Esophagus squamous epithelium (tissue), 5 donors: ENCODE measurements at regions not wholly inside any gene's neighbourhood (a gene's known extent, or its start where the extent isn't known, plus 50 kb on each side); places are given as distances from the start of the nearest gene placed in this dataset.

Experiments used
- DNase-seq: peaks from one replicate; lab custom pipeline; 2025; lab: John Stamatoyannopoulos, UW
- H3K27ac ChIP-seq, 4 donors: fragments of 200-600 bp; sonication (generic); one replicate each; pipeline ENCODE4 v1.5.1; 2016 to 2019; ENCODE audit warnings: mild to moderate bottlenecking in 1 of 4
- H3K27me3 ChIP-seq, 4 donors: fragments of 200-600 bp; sonication (generic); 1 replicate in 3 of 4; 2 replicates in 1 of 4; pipeline versions ENCODE4 v1.5.1 to v1.6.0; 2017 to 2021; ENCODE audit warnings: antibody characterized with exemption in 1 of 4
- H3K36me3 ChIP-seq, 3 donors: fragments of 200-600 bp; sonication (generic); one replicate each; pipeline ENCODE4 v1.5.1; 2016 to 2019
- H3K4me1 ChIP-seq, 3 donors: fragments of 200-600 bp; sonication (generic); one replicate each; pipeline ENCODE4 v1.5.1; 2017 to 2019
- H3K4me3 ChIP-seq, 4 donors: fragments of 200-600 bp; sonication (generic); 1 replicate in 3 of 4; 2 replicates in 1 of 4; pipeline ENCODE4 v1.5.1; 2016 to 2019; ENCODE audit warnings: mild to moderate bottlenecking in 2 of 4, moderate library complexity in 1 of 4
- H3K9me3 ChIP-seq, 3 donors: fragments of 200-600 bp; sonication (generic); one replicate each; pipeline ENCODE4 v1.5.1; 2016 to 2019
- POLR2A ChIP-seq, 4 donors: fragments of 450-650 bp; IDR thresholded peaks; one replicate each; pipeline ENCODE4 v1.6.1; 2017; ENCODE audit warnings: antibody characterized with exemption in 4 of 4, mild to moderate bottlenecking in 4 of 4, moderate library complexity in 3 of 4
- WGBS, 2 donors: methylation state at CpG; one replicate each; pipeline ENCODE4 v1.1.5; 2018; 5-methylcytosine and 5-hydroxymethylcytosine counted together
- intact Hi-C: fragments of 100-400 bp; cut with DNase I; formaldehyde crosslinking; loops from one replicate; pipeline ENCODE4 v1.15.0; 2022
- TF ChIP-seq, protein P1 (sequence below), 6 experiments: fragments of 450-650 bp in 4 of 6; fragments of 200-600 bp in 2 of 6; sonication (generic) in 2 of 6; IDR thresholded peaks; one replicate each; pipeline ENCODE4 v1.5.1; 2016 to 2019; ENCODE audit warnings: antibody characterized with exemption in 6 of 6, mild to moderate bottlenecking in 4 of 6, moderate library complexity in 4 of 6
- donor health status: DM: yes; HTN: yes; CAD: no.

DNA sequence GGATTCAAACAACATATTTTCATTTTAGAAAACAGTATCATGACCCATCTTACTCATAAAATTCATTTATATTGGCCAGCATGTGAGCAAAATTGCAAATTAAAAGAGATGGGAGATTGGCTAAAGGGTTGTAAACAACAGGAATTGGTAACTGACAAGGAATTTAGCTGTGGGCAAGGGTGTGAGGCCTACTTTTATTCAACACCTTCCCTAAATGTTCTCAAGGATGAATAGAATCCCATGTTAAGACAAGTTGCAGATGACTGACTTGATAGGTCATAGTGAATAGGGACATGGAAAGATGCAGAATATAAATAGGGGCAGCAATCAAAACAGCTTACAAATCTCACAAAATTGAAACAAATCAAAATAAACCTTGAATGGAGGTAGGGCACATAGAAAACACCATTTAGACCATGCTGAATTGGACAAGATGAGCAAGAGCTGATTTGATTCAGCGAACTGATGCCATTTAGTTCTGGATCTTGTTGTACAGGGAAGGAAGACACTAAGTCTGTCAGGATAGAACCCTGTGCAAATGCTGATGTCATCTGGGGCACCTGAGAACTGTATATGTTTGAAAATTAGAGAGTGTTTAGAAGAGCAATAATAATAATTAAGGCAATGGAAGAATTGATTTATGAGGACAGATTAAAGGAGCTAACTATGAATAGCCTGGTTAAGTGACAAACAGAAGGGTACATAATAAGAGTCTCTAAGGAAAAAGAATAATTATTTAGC lies 509.7 kb downstream of the ZEB2 start:
- DNase-seq, result no peak
- no peaks in the 10 kb centered on the region for H3K27me3 ChIP-seq
- no peaks in the 10 kb centered on the region for H3K9me3 ChIP-seq
- 100% methylated on average over 1 of the region's 1 CpG for WGBS, 2 donors
- H3K27ac ChIP-seq, result no peak overlapping the region
- H3K4me3 ChIP-seq, result no peak overlapping the region
- no peak for TF ChIP-seq POLR2A (IDR thresholded peaks at IDR 0.05)
- TF ChIP-seq, protein P1, sequence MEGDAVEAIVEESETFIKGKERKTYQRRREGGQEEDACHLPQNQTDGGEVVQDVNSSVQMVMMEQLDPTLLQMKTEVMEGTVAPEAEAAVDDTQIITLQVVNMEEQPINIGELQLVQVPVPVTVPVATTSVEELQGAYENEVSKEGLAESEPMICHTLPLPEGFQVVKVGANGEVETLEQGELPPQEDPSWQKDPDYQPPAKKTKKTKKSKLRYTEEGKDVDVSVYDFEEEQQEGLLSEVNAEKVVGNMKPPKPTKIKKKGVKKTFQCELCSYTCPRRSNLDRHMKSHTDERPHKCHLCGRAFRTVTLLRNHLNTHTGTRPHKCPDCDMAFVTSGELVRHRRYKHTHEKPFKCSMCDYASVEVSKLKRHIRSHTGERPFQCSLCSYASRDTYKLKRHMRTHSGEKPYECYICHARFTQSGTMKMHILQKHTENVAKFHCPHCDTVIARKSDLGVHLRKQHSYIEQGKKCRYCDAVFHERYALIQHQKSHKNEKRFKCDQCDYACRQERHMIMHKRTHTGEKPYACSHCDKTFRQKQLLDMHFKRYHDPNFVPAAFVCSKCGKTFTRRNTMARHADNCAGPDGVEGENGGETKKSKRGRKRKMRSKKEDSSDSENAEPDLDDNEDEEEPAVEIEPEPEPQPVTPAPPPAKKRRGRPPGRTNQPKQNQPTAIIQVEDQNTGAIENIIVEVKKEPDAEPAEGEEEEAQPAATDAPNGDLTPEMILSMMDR (IDR thresholded peaks at IDR 0.05), result no peak
- intact Hi-C loops, result no loop called here
- no peaks in the 10 kb centered on the region for H3K36me3 ChIP-seq
- H3K4me1 ChIP-seq, result peaks cover 0 to 6% (median 0%) of the 10 kb centered on the region in 3 donors

DNA sequence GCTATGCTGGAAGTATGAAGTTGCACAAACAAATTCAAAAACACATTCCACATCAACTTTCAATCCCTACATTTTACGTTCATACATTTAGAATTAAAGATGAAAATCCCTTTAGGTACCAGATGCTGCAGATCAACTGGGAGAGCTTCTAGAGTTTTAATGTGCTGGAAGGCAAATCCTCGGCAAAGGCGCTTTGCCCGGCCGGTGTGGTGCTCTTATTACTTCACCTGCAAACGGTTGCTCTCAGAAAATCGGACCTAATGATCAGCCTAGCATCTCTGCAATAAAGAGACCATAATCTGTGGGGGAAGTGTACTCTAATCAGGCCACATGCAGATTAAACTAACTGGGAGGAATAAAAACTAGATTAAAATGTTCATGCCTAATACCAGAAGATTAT lies 513.8 kb downstream of the ZEB2 start:
- intact Hi-C loops, result no loop called here
- Histone ChIP-seq H3K36me3 (no peaks in the 10 kb centered on the region), H3K27me3 (no peaks in the 10 kb centered on the region), H3K9me3 (no peaks in the 10 kb centered on the region), H3K4me1 (peaks cover 0 to 1% (median 0%) of the 10 kb centered on the region in 3 donors), H3K4me3 (no peak overlapping the region), H3K27ac (no peak overlapping the region)
- no peak for TF ChIP-seq POLR2A (IDR thresholded peaks at IDR 0.05)
- TF ChIP-seq, protein P1 (IDR thresholded peaks at IDR 0.05), result no peak
- no peak for DNase-seq
- WGBS, 2 donors, result 81 to 91% methylated on average over 7 of the region's 7 CpGs

DNA sequence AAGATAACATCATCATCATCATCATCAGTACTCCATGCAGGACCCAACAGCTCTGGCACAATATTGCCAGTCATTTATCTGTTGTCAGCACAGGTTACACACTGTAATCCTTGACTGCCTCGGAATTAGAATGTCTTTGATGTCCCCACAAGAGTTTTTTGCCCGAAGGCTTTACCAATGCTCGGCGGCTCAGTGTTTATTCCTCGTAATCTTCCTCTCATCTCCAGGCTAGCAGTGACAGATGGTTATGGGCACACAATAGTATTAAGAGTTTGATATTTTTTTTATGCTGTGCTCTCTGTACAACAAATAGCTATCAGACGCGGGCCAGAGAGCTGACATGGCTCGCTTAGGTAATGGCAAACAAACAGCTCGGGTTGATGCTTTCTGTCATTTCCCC lies 515.2 kb downstream of the ZEB2 start:
- 41 to 56% methylated on average over 9 of the region's 9 CpGs for WGBS, 2 donors
- Histone ChIP-seq H3K27me3 (no peaks in the 10 kb centered on the region), H3K4me1 (no peaks in the 10 kb centered on the region), H3K9me3 (no peaks in the 10 kb centered on the region), H3K27ac (no peak overlapping the region), H3K4me3 (no peak overlapping the region), H3K36me3 (no peaks in the 10 kb centered on the region)
- no peak for TF ChIP-seq POLR2A (IDR thresholded peaks at IDR 0.05)
- TF ChIP-seq, protein P1 (IDR thresholded peaks at IDR 0.05), result no peak
- intact Hi-C loops, result no loop called here
- DNase-seq, result no peak

DNA sequence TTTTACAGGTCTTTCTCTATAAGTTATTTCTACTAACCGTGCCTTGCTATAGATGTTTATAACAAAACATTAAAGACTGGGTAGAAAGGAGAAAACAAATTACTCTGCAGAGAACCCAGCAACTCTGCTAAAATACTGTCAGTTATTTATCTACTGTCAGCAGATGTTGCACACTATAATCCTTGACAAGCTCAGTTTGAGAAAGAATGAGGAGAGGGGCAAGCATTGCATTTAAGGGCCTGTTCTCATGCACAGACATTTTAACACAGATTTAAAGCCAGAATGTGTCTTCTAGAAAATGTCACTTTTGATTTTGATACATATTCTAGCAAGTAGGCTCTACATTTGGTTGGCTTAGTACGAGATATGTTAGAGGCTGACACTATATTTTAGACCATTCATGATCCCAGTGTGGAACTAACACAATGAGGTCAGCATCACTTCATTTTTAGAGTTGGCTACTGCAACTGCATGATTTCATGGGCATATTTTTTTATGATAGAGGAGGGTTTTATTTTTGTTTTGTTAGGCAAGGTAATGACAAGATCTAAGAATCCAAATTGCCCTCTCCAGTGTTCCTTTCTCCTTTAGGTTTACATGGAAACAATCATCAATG lies 516.4 kb downstream of the ZEB2 start:
- no peak overlapping the region for H3K27ac ChIP-seq
- H3K27me3 ChIP-seq, result no peaks in the 10 kb centered on the region
- H3K36me3 ChIP-seq, result no peaks in the 10 kb centered on the region
- intact Hi-C loops, result no loop called here
- TF ChIP-seq, protein P1 (IDR thresholded peaks at IDR 0.05), result no peak
- no peak for TF ChIP-seq POLR2A (IDR thresholded peaks at IDR 0.05)
- no peak overlapping the region for H3K4me3 ChIP-seq
- DNase-seq, result no peak
- no peaks in the 10 kb centered on the region for H3K9me3 ChIP-seq
- 89 to 95% methylated on average over 2 of the region's 2 CpGs for WGBS, 2 donors
- no peaks in the 10 kb centered on the region for H3K4me1 ChIP-seq

DNA sequence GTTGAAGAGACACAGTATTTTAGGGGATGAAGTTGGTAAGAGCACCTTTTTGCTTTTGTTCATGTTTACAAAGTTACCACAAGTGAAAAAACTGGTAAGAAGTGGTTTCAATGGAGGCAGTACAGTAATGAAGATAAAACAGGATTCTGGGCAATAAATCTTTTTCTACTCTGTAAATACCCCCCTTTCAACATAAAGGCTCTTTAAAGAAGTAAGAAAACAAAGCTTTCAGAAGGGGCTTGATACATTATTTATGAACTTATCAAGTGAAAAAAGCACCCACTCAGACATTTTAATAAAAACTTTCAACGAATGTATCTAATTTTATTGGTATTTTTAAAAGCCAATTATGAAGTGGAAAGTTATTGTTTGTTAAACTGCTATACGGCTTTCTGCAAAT lies 522.9 kb downstream of the ZEB2 start:
- H3K9me3 ChIP-seq, result no peaks in the 10 kb centered on the region
- no peaks in the 10 kb centered on the region for H3K36me3 ChIP-seq
- no peak for DNase-seq
- no peaks in the 10 kb centered on the region for H3K4me1 ChIP-seq
- intact Hi-C loops, result no loop called here
- 62 to 75% methylated on average over 2 of the region's 2 CpGs for WGBS, 2 donors
- no peak overlapping the region for H3K27ac ChIP-seq
- no peaks in the 10 kb centered on the region for H3K27me3 ChIP-seq
- TF ChIP-seq, protein P1 (IDR thresholded peaks at IDR 0.05), result no peak
- no peak for TF ChIP-seq POLR2A (IDR thresholded peaks at IDR 0.05)
- H3K4me3 ChIP-seq, result no peak overlapping the region
